ENCODE measurements at regions not wholly inside any gene's neighbourhood (a gene's known extent, or its start where the extent isn't known, plus 50 kb on each side); places are given as distances from the start of the nearest gene placed in this dataset.

DNA sequence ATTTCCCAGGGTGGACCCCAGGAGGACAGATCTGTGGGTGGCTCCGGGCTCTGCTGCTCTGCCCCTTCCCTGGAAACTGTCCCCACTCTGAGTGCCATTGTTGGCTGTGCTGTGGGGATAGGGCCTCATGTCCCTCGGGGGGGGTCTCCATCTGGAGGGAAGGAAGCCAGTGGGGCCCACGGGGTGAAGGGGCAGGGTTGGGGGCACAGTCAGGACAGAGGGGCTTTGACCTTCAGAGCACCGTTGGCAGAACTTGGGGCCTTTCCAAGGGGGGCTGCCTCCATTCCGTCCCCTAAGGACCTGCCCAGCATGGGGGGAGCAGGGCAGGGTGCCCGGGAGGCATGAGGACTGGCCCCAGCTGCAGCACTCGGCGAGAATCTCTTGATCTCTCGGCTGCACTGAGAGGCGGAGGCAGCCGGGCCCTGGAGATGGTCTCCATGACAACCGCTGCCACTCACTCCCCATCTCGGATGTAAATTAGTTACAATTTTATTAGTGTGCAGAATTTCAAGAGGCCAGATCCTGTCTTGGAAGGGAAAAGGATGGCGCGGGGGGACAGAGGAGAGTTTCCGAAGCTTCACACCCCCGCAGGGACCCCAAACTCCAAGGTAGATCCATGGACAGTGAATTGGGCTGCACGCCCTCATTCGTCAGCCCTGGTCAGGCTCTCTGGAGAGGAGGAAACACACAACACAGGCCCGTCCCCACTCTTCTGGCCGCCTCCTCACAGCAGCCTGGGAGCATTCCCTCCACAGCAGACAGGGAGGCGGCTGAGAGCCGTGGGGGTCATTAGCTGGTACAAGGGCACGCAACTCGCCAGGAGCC is 216.2 kb upstream of the IER5L start:
- Histone ChIP-seq H3K4me1 (ENCODE audit: control insufficient read depth, low read length) (no peaks in the 10 kb centered on the region), H3K27me3 (ENCODE audit: control insufficient read depth, low read length) (no peaks in the 10 kb centered on the region), H3F3A (ENCODE audit: control insufficient read depth, insufficient read depth) (no peaks in the 10 kb centered on the region), H4K20me1 (ENCODE audit: control insufficient read depth, insufficient read depth, low read depth, low read length) (no peaks in the 10 kb centered on the region), H3K9me2 (replicated peaks; ENCODE audit: control insufficient read depth, low read length) (no peaks in the 10 kb centered on the region), H3K27ac (ENCODE audit: low read depth, low read length) (no peak overlapping the region), H3K9me3 (ENCODE audit: control insufficient read depth, insufficient read depth, low read length) (no peaks in the 10 kb centered on the region), H3K79me2 (ENCODE audit: control insufficient read depth, low read length) (no peaks in the 10 kb centered on the region), H3K4me3 (ENCODE audit: low read length) (no peak overlapping the region), H3K4me2 (ENCODE audit: low read length) (no peak overlapping the region), H3K36me3 (ENCODE audit: control insufficient read depth, low read length) (no peaks in the 10 kb centered on the region)
- TF ChIP-seq, protein P1, sequence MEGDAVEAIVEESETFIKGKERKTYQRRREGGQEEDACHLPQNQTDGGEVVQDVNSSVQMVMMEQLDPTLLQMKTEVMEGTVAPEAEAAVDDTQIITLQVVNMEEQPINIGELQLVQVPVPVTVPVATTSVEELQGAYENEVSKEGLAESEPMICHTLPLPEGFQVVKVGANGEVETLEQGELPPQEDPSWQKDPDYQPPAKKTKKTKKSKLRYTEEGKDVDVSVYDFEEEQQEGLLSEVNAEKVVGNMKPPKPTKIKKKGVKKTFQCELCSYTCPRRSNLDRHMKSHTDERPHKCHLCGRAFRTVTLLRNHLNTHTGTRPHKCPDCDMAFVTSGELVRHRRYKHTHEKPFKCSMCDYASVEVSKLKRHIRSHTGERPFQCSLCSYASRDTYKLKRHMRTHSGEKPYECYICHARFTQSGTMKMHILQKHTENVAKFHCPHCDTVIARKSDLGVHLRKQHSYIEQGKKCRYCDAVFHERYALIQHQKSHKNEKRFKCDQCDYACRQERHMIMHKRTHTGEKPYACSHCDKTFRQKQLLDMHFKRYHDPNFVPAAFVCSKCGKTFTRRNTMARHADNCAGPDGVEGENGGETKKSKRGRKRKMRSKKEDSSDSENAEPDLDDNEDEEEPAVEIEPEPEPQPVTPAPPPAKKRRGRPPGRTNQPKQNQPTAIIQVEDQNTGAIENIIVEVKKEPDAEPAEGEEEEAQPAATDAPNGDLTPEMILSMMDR (IDR thresholded peaks at IDR 0.05; ENCODE audit: low read depth, low read length, poor library complexity, severe bottlenecking), result no peak
- TF ChIP-seq EZH2phosphoT487 (IDR thresholded peaks at IDR 0.05; ENCODE audit: borderline replicate concordance, low read length), result no peak

DNA sequence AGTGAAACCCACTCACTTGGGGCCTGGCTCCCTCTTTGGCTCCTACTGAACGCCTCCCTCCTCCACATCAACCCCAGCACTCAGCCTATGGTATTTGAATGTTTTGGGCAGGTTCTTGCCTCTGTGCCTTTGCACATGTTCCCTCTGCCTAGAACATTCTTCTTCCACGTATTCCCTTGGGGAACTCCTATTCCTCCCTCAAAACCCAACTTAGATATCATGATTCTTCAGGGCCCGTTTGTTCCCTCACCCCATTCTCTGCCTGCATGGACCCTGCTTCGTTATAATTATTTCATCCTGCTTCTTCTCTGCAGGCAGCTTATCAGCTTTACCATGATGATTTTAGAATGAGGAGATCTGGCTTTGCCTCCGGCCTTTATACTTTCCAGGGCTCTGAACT is 215.0 kb upstream of the IER5L start:
- H3K79me2 ChIP-seq (ENCODE audit: control insufficient read depth, low read length), result no peaks in the 10 kb centered on the region
- TF ChIP-seq, protein P1 (IDR thresholded peaks at IDR 0.05; ENCODE audit: low read depth, low read length, poor library complexity, severe bottlenecking), result no peak
- no peaks in the 10 kb centered on the region for H3K9me2 ChIP-seq (replicated peaks; ENCODE audit: control insufficient read depth, low read length)
- no peaks in the 10 kb centered on the region for H3K27me3 ChIP-seq (ENCODE audit: control insufficient read depth, low read length)
- no peak overlapping the region for H3K27ac ChIP-seq (ENCODE audit: low read depth, low read length)
- no peaks in the 10 kb centered on the region for H3F3A ChIP-seq (ENCODE audit: control insufficient read depth, insufficient read depth)
- H3K4me2 ChIP-seq (ENCODE audit: low read length), result no peak overlapping the region
- H3K36me3 ChIP-seq (ENCODE audit: control insufficient read depth, low read length), result no peaks in the 10 kb centered on the region
- no peak overlapping the region for H3K4me3 ChIP-seq (ENCODE audit: low read length)
- no peaks in the 10 kb centered on the region for H3K4me1 ChIP-seq (ENCODE audit: control insufficient read depth, low read length)
- no peaks in the 10 kb centered on the region for H4K20me1 ChIP-seq (ENCODE audit: control insufficient read depth, insufficient read depth, low read depth, low read length)
- H3K9me3 ChIP-seq (ENCODE audit: control insufficient read depth, insufficient read depth, low read length), result no peaks in the 10 kb centered on the region

DNA sequence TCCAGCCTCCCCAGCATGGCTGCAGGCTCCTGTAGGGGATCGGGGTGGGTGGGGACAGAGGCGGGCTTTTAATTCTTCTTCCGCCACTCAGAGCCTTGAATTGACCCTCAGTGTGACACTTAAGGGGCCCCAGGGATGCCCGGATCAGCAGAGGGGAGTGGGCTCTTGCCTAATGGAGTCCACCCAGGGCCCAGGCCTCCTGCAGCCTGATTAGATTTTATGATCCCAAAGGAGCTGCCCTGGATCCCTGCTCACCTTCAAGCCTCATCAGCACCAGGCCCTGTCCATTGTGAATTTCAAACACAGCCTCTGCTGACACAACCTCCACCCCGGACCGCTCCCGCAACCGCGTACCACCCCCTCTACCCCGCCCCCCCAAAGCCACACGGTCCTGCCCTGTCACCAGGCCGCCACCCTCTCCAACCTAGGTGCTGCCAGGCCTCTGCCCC is 214.1 kb upstream of the IER5L start:
- Histone ChIP-seq H3K4me1 (ENCODE audit: control insufficient read depth, low read length) (no peaks in the 10 kb centered on the region), H3K36me3 (ENCODE audit: control insufficient read depth, low read length) (no peaks in the 10 kb centered on the region), H3K27ac (ENCODE audit: low read depth, low read length) (no peak overlapping the region), H3F3A (ENCODE audit: control insufficient read depth, insufficient read depth) (no peaks in the 10 kb centered on the region), H3K9me3 (ENCODE audit: control insufficient read depth, insufficient read depth, low read length) (no peaks in the 10 kb centered on the region), H3K4me2 (ENCODE audit: low read length) (no peak overlapping the region), H3K4me3 (ENCODE audit: low read length) (no peak overlapping the region), H4K20me1 (ENCODE audit: control insufficient read depth, insufficient read depth, low read depth, low read length) (no peaks in the 10 kb centered on the region), H3K9me2 (replicated peaks; ENCODE audit: control insufficient read depth, low read length) (no peaks in the 10 kb centered on the region), H3K27me3 (ENCODE audit: control insufficient read depth, low read length) (no peaks in the 10 kb centered on the region), H3K79me2 (ENCODE audit: control insufficient read depth, low read length) (no peaks in the 10 kb centered on the region)
- TF ChIP-seq, protein P1 (IDR thresholded peaks at IDR 0.05; ENCODE audit: low read depth, low read length, poor library complexity, severe bottlenecking), result no peak
- no peak for TF ChIP-seq EZH2phosphoT487 (IDR thresholded peaks at IDR 0.05; ENCODE audit: borderline replicate concordance, low read length)

Measured in DOHH2 (cell line).